H1 (cell line): ENCODE measurements at regions not wholly inside any gene's neighbourhood (a gene's known extent, or its start where the extent isn't known, plus 50 kb on each side); places are given as distances from the start of the nearest gene placed in this dataset.

Experiments used
- CTCF ChIA-PET: fragments of 300-600 bp; sonication (Branson Sonifier 250); formaldehyde crosslinking; loops from one replicate; lab custom pipeline; 2021; ENCODE audit not compliant: partially characterized antibody; lab: Charles Lee
- POLR2A ChIA-PET: fragments of 300-600 bp; sonication (Branson Sonifier 250); formaldehyde crosslinking; loops from one replicate; lab custom pipeline; 2021; ENCODE audit warnings: inconsistent platforms; ENCODE audit not compliant: partially characterized antibody; lab: Charles Lee
- DNase-seq, 2 experiments: peaks; one replicate each; pipeline versions ENCODE4 v3.0.0 to v3.0.0-alpha.2; 2010 to 2022; ENCODE audit warnings: low spot score in 2 of 2, low read depth in 1 of 2, mixed read lengths in 1 of 2
- FAIRE-seq: peaks from 2 replicates; lab custom pipeline; 2011; peaks lifted over from hg19 to GRCh38; lab: Jason Lieb, UNC
- H2AFZ ChIP-seq: 2 replicates; pipeline ENCODE4 v1.8.1; 2012; ENCODE audit warnings: low read length, inconsistent platforms
- H2AK5ac ChIP-seq: 2 replicates; pipeline ENCODE4 v1.6.1; 2013; ENCODE audit warnings: low read depth, low read length
- H2BK120ac ChIP-seq: replicated peaks from 2 replicates; pipeline ENCODE3; 2013; ENCODE audit warnings: low read depth, low read length, inconsistent platforms
- H2BK12ac ChIP-seq: 2 replicates; pipeline ENCODE4 v1.6.1; 2013; ENCODE audit warnings: low read depth, low read length
- H2BK15ac ChIP-seq: 2 replicates; pipeline ENCODE4 v1.6.1; 2013; ENCODE audit warnings: low read length
- H2BK20ac ChIP-seq: 2 replicates; pipeline ENCODE4 v1.6.1; 2013; ENCODE audit warnings: low read length
- H2BK5ac ChIP-seq: 2 replicates; pipeline ENCODE4 v1.6.1; 2013; ENCODE audit warnings: low read depth, low read length
- H3K14ac ChIP-seq: 2 replicates; pipeline ENCODE4 v1.6.1; 2013; ENCODE audit warnings: inconsistent platforms; ENCODE audit not compliant: insufficient read length
- H3K18ac ChIP-seq: 2 replicates; pipeline ENCODE4 v1.6.1; 2013; ENCODE audit warnings: low read length; ENCODE audit errors: extremely low read depth
- H3K23ac ChIP-seq: 2 replicates; pipeline ENCODE4 v1.6.1; 2013; ENCODE audit warnings: inconsistent platforms; ENCODE audit not compliant: insufficient read length
- H3K23me2 ChIP-seq: 2 replicates; pipeline ENCODE4 v1.6.1; 2013; ENCODE audit warnings: low read depth, low read length
- H3K27ac ChIP-seq: 2 replicates; pipeline ENCODE4 v1.6.1; 2011; ENCODE audit warnings: low read depth, low read length, inconsistent platforms
- H3K27me3 ChIP-seq, 4 experiments: replicated peaks in 1 of 4; 1 replicate in 1 of 4; 2 replicates in 3 of 4; pipeline versions ENCODE4 v1.6.1 to v1.8.1; 2011 to 2013; ENCODE audit warnings: low read length in 3 of 4, mild to moderate bottlenecking in 3 of 4, inconsistent platforms in 2 of 4, mixed read lengths in 2 of 4, moderate library complexity in 1 of 4; ENCODE audit not compliant: control insufficient read depth in 3 of 4, insufficient read depth in 3 of 4; ENCODE audit errors: extremely low read depth in 1 of 4
- H3K36me3 ChIP-seq, 4 experiments: 2 replicates each; pipeline versions ENCODE4 v1.6.1 to v1.8.1; 2011 to 2013; ENCODE audit warnings: mild to moderate bottlenecking in 4 of 4, low read length in 3 of 4, moderate library complexity in 2 of 4, control low read depth in 1 of 4, inconsistent platforms in 1 of 4; ENCODE audit not compliant: insufficient read depth in 4 of 4, control insufficient read depth in 2 of 4
- H3K4ac ChIP-seq: replicated peaks from 2 replicates; pipeline ENCODE3; 2013; ENCODE audit warnings: low read length, low read depth, mixed read lengths, inconsistent platforms; ENCODE audit not compliant: insufficient read length
- H3K4me1 ChIP-seq, 4 experiments: replicated peaks in 1 of 4; 1 replicate in 1 of 4; 2 replicates in 3 of 4; pipeline versions ENCODE4 v1.6.1 to v1.8.1; 2011 to 2013; ENCODE audit warnings: low read length in 3 of 4, inconsistent platforms in 2 of 4, mixed read lengths in 1 of 4; ENCODE audit not compliant: insufficient read depth in 4 of 4, control insufficient read depth in 3 of 4
- H3K4me2 ChIP-seq, 2 experiments: 2 replicates each; pipeline versions ENCODE4 v1.6.1 to v1.8.1; 2011 to 2013; ENCODE audit warnings: low read depth in 2 of 2, low read length in 2 of 2, control low read depth in 1 of 2, inconsistent platforms in 1 of 2, mild to moderate bottlenecking in 1 of 2; ENCODE audit not compliant: insufficient read depth in 1 of 2
- H3K4me3 ChIP-seq, 4 experiments: fragments of 200-600, 300-600 bp in 1 of 4; sonication (generic), shearing (Covaris generic), sonication (Bioruptor Twin) in 1 of 4; 2 replicates each; pipeline versions ENCODE4 v1.5.1 to v1.8.1; 2011 to 2016; ENCODE audit warnings: low read length in 4 of 4, low read depth in 3 of 4, control low read depth in 2 of 4, inconsistent platforms in 2 of 4, mild to moderate bottlenecking in 2 of 4, mixed read lengths in 1 of 4, moderate library complexity in 1 of 4; ENCODE audit not compliant: insufficient read depth in 2 of 4; ENCODE audit errors: extremely low read depth in 1 of 4
- H3K56ac ChIP-seq: replicated peaks from 2 replicates; pipeline ENCODE3; 2013; ENCODE audit warnings: low read depth, mild to moderate bottlenecking, mixed read lengths, low read length, inconsistent platforms; ENCODE audit not compliant: insufficient read length
- H3K79me1 ChIP-seq: 2 replicates; pipeline ENCODE4 v1.6.1; 2013; ENCODE audit warnings: low read depth, low read length, control low read depth
- H3K79me2 ChIP-seq, 2 experiments: 2 replicates each; pipeline versions ENCODE4 v1.6.1 to v1.8.1; 2012 to 2013; ENCODE audit warnings: low read length in 2 of 2, mild to moderate bottlenecking in 2 of 2, inconsistent platforms in 1 of 2; ENCODE audit not compliant: insufficient read depth in 2 of 2, control insufficient read depth in 1 of 2
- H3K9ac ChIP-seq, 4 experiments: replicated peaks in 1 of 4; 1 replicate in 1 of 4; 2 replicates in 3 of 4; pipeline versions ENCODE4 v1.6.1 to v1.8.1; 2011 to 2013; ENCODE audit warnings: low read depth in 3 of 4, low read length in 3 of 4, control low read depth in 2 of 4, mild to moderate bottlenecking in 2 of 4, moderate library complexity in 2 of 4, inconsistent platforms in 1 of 4; ENCODE audit errors: extremely low read depth in 1 of 4
- H3K9me3 ChIP-seq, 2 experiments: 2 replicates each; pipeline versions ENCODE4 v1.6.1 to v1.8.1; 2012 to 2013; ENCODE audit warnings: mild to moderate bottlenecking in 2 of 2, moderate library complexity in 2 of 2, control low read depth in 1 of 2, inconsistent platforms in 1 of 2, low read depth in 1 of 2, low read length in 1 of 2, mixed read lengths in 1 of 2; ENCODE audit not compliant: insufficient read depth in 2 of 2
- H4K20me1 ChIP-seq, 2 experiments: replicated peaks in 1 of 2; 2 replicates each; pipeline versions ENCODE3 to v1.8.1; 2011 to 2013; ENCODE audit warnings: inconsistent platforms in 2 of 2, low read length in 2 of 2, mild to moderate bottlenecking in 1 of 2; ENCODE audit not compliant: insufficient read depth in 2 of 2, control insufficient read depth in 1 of 2
- H4K5ac ChIP-seq: 2 replicates; pipeline ENCODE4 v1.6.1; 2013; ENCODE audit warnings: low read length, low read depth, mixed read lengths, inconsistent platforms; ENCODE audit not compliant: insufficient read length
- H4K8ac ChIP-seq: 2 replicates; pipeline ENCODE4 v1.8.0; 2013; ENCODE audit warnings: mild to moderate bottlenecking, moderate library complexity, low read length, inconsistent platforms; ENCODE audit not compliant: insufficient read depth; ENCODE audit errors: extremely low read depth
- H4K91ac ChIP-seq: replicated peaks from 2 replicates; pipeline ENCODE3; 2013; ENCODE audit warnings: low read length, mixed read lengths, inconsistent platforms; ENCODE audit not compliant: insufficient read length
- CREB1 ChIP-seq: IDR thresholded peaks from 2 replicates; pipeline ENCODE4 v1.6.1; 2012; ENCODE audit warnings: inconsistent platforms
- EP300 ChIP-seq, 2 experiments: IDR thresholded peaks; 1 replicate in 1 of 2; 2 replicates in 1 of 2; pipeline ENCODE4 v1.6.1; 2011 to 2012; ENCODE audit warnings: low read depth in 2 of 2, low read length in 2 of 2, mild to moderate bottlenecking in 2 of 2, borderline replicate concordance in 1 of 2, inconsistent platforms in 1 of 2, moderate library complexity in 1 of 2
- JUN ChIP-seq: IDR thresholded peaks from 2 replicates; pipeline ENCODE4 v1.6.1; 2011; ENCODE audit warnings: low read depth, mild to moderate bottlenecking, improper control_type of control experiment, low read length
- RXRA ChIP-seq: IDR thresholded peaks from 2 replicates; pipeline ENCODE4 v1.6.1; 2011; ENCODE audit warnings: low read depth, mild to moderate bottlenecking, low read length, moderate library complexity; ENCODE audit not compliant: insufficient read depth
- TAF1 ChIP-seq: IDR thresholded peaks from 2 replicates; pipeline ENCODE4 v1.6.1; 2011; ENCODE audit warnings: mild to moderate bottlenecking, low read depth, low read length
- WGBS, 2 experiments: shearing (Covaris generic) in 1 of 2; methylation state at CpG; one replicate each; pipeline versions ENCODE4 v1.1.6 to v1.1.7; 2013 to 2015; ENCODE audit warnings: low lambda C conversion rate in 2 of 2, mixed read lengths in 2 of 2, inconsistent platforms in 1 of 2, low coverage in 1 of 2, missing lambda C conversion rate in 1 of 2; ENCODE audit not compliant: insufficient replicate concordance in 2 of 2, insufficient coverage in 1 of 2, insufficient read length in 1 of 2; ENCODE audit errors: extremely low coverage in 1 of 2, missing lambda C conversion rate in 1 of 2; 5-methylcytosine and 5-hydroxymethylcytosine counted together

DNA sequence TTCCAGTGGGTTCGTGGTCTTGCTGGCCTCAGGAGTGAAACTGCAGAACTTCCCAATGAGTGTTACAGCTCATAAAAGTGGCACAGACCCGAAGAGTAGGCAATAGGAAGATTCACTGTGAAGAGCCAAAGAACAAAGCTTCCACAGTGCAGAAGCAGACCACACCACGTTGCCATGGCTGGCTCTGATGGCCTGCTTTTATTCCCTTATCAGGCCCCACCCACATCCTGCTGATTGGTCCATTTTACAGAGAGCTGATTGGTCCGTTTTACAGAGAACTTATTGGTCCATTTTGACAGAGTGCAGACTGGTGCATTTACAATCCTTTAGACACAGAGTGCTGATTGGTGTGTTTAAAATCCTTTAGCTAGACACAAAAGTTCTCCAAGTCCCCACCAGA is 131.4 kb upstream of the CHRM3 start:
- Histone ChIP-seq H3K23ac (no peak overlapping the region), H3K14ac (no peak overlapping the region), H2BK12ac (no peak overlapping the region), H4K20me1 (no peaks in the 10 kb centered on the region), H2BK120ac (no peak overlapping the region), H2BK5ac (no peak overlapping the region)
- CTCF ChIA-PET, result interaction anchor here (1.2 kb wide), 1 partner anchor 17 kb away, joined by 4 read pairs; no protein-coding TSS in a partner anchor
- TF ChIP-seq RXRA (no peak), CREB1 (no peak), TAF1 (no peak), JUN (no peak), EP300 (IDR thresholded peaks at IDR 0.05; ENCODE audit: borderline replicate concordance in 1 of 2, low read depth in 2 of 2, low read length in 2 of 2) (no peak)
- TF ChIP-seq, all 59 proteins: peak for 0
- no peak overlapping the region for H3K4me3 ChIP-seq
- no peaks in the 10 kb centered on the region for H3K27me3 ChIP-seq
- no peaks in the 10 kb centered on the region for H3K79me1 ChIP-seq
- no peaks in the 10 kb centered on the region for H3K36me3 ChIP-seq
- WGBS, 2 experiments, result 96% methylated on average over 4 of the region's 4 CpGs; no CpG with 5 or more reads in 1 of the 2 experiments
- no peak overlapping the region for H3K56ac ChIP-seq
- H4K5ac ChIP-seq, result no peak overlapping the region
- no peak overlapping the region for H4K91ac ChIP-seq
- no peak overlapping the region for H2AK5ac ChIP-seq
- H3K23me2 ChIP-seq, result peaks cover 2% of the 10 kb centered on the region; the same call in 1 of the 2 replicates
- no peak for FAIRE-seq
- H2BK15ac ChIP-seq, result no peak overlapping the region
- H3K18ac ChIP-seq, result no peak overlapping the region
- no peak overlapping the region for H2BK20ac ChIP-seq
- POLR2A ChIA-PET, result no interaction called here
- no peak overlapping the region for H3K4me2 ChIP-seq
- H3K27ac ChIP-seq, result no peak overlapping the region
- no peak overlapping the region for H2AFZ ChIP-seq
- H3K9me3 ChIP-seq, result peaks cover 0 to 8% of the 10 kb centered on the region in 2 experiments; a peak in 2 of 4 replicates
- no peaks in the 10 kb centered on the region for H3K4me1 ChIP-seq
- no peak overlapping the region for H3K4ac ChIP-seq
- no peak for DNase-seq
- no peak overlapping the region for H3K9ac ChIP-seq
- no peak overlapping the region for H4K8ac ChIP-seq
- no peaks in the 10 kb centered on the region for H3K79me2 ChIP-seq
